ENCODE measurements at regions not wholly inside any gene's neighbourhood (a gene's known extent, or its start where the extent isn't known, plus 50 kb on each side); places are given as distances from the start of the nearest gene placed in this dataset.

DNA sequence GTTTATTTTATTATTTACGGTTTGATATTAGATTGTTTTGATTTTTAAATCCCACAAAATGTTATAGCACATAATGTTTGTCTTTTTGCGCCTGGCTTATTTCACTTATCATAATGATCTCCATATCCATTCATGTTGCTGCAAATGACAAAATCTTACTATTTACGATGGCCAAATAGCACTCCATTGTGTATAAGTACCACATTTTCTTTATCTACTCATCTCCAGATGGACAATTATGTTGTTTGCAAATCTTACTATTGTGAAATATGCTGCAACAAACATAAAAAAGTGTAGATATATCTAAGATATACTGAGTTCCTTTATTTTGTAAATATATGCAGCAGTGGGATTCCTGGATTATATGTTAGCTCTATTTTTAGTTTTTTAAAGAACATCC, 1568.3 kb downstream of the AMY1C start:
- TF ChIP-seq, protein P1, sequence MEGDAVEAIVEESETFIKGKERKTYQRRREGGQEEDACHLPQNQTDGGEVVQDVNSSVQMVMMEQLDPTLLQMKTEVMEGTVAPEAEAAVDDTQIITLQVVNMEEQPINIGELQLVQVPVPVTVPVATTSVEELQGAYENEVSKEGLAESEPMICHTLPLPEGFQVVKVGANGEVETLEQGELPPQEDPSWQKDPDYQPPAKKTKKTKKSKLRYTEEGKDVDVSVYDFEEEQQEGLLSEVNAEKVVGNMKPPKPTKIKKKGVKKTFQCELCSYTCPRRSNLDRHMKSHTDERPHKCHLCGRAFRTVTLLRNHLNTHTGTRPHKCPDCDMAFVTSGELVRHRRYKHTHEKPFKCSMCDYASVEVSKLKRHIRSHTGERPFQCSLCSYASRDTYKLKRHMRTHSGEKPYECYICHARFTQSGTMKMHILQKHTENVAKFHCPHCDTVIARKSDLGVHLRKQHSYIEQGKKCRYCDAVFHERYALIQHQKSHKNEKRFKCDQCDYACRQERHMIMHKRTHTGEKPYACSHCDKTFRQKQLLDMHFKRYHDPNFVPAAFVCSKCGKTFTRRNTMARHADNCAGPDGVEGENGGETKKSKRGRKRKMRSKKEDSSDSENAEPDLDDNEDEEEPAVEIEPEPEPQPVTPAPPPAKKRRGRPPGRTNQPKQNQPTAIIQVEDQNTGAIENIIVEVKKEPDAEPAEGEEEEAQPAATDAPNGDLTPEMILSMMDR (conservative IDR thresholded peaks at IDR 0.05) = no peak
- TF ChIP-seq EZH2 (IDR thresholded peaks at IDR 0.05; ENCODE audit: low read depth) = no peak

Measured in PC-9 (cell line).